HG02759 (cell line): ENCODE measurements at regions not wholly inside any gene's neighbourhood (a gene's known extent, or its start where the extent isn't known, plus 50 kb on each side); places are given as distances from the start of the nearest gene placed in this dataset.

Experiments used
- ATAC-seq: cut with Tn5 transposase; IDR thresholded peaks from one replicate; pipeline ENCODE4 v1.9.1; 2021; ENCODE audit warnings: mild to moderate bottlenecking, moderate library complexity; ENCODE audit not compliant: unreplicated experiment

GRCh38 chr2:176467595-176467994 lies 198.4 kb downstream of the MTX2 start:
- ATAC-seq, result no peak

- ATAC-seq, result no peak
These were observed 199.3 kb downstream of the MTX2 start for GRCh38 chr2:176468457-176469113.

- no peak for ATAC-seq
These were observed 201.5 kb downstream of the MTX2 start for GRCh38 chr2:176470713-176471112.

- no peak for ATAC-seq
These were observed 202.7 kb downstream of the MTX2 start for GRCh38 chr2:176471949-176472348.

GRCh38 chr2:176473177-176473576 lies 203.9 kb downstream of the MTX2 start:
- no peak for ATAC-seq

- no peak for ATAC-seq
These were observed 204.6 kb downstream of the MTX2 start for GRCh38 chr2:176473851-176474250.

- no peak for ATAC-seq
These were observed 208.1 kb downstream of the MTX2 start for GRCh38 chr2:176477336-176477735.

- no peak for ATAC-seq
These were observed 210.7 kb downstream of the MTX2 start for GRCh38 chr2:176479961-176480360.

GRCh38 chr2:176482107-176482506 lies 212.9 kb downstream of the MTX2 start:
- no peak for ATAC-seq

- ATAC-seq, result no peak
These were observed 214.2 kb downstream of the MTX2 start for GRCh38 chr2:176483476-176483875.

- ATAC-seq, result no peak
These were observed 214.8 kb downstream of the MTX2 start for GRCh38 chr2:176483901-176484568.

GRCh38 chr2:176484838-176485237 lies 215.6 kb downstream of the MTX2 start:
- ATAC-seq, result no peak

- no peak for ATAC-seq
These were observed 219.2 kb downstream of the MTX2 start for GRCh38 chr2:176488431-176488830.

GRCh38 chr2:176490061-176490861 lies 221.0 kb downstream of the MTX2 start:
- no peak for ATAC-seq

GRCh38 chr2:176491172-176491904 lies 222.1 kb downstream of the MTX2 start:
- ATAC-seq, result peak; percentile 87

GRCh38 chr2:176492583-176492982 lies 223.3 kb downstream of the MTX2 start:
- ATAC-seq, result no peak

- ATAC-seq, result peak; percentile 40
These were observed 224.1 kb downstream of the MTX2 start for GRCh38 chr2:176493226-176493825.

GRCh38 chr2:176493909-176494308 lies 224.7 kb downstream of the MTX2 start:
- ATAC-seq, result no peak

- no peak for ATAC-seq
These were observed 225.7 kb downstream of the MTX2 start for GRCh38 chr2:176494949-176495353.

- ATAC-seq, result no peak
These were observed 226.6 kb downstream of the MTX2 start for GRCh38 chr2:176495826-176496225.

- no peak for ATAC-seq
These were observed 227.5 kb downstream of the MTX2 start for GRCh38 chr2:176496761-176497160.
